Colon (tissue), 2 donors: ENCODE measurements at regions not wholly inside any gene's neighbourhood (a gene's known extent, or its start where the extent isn't known, plus 50 kb on each side); places are given as distances from the start of the nearest gene placed in this dataset.

Source experiments
- FAIRE-seq: peaks from 2 replicates; lab custom pipeline; 2012; peaks lifted over from hg19 to GRCh38; lab: Jason Lieb, UNC
- donor health status: control.
- donor health status: control.

DNA sequence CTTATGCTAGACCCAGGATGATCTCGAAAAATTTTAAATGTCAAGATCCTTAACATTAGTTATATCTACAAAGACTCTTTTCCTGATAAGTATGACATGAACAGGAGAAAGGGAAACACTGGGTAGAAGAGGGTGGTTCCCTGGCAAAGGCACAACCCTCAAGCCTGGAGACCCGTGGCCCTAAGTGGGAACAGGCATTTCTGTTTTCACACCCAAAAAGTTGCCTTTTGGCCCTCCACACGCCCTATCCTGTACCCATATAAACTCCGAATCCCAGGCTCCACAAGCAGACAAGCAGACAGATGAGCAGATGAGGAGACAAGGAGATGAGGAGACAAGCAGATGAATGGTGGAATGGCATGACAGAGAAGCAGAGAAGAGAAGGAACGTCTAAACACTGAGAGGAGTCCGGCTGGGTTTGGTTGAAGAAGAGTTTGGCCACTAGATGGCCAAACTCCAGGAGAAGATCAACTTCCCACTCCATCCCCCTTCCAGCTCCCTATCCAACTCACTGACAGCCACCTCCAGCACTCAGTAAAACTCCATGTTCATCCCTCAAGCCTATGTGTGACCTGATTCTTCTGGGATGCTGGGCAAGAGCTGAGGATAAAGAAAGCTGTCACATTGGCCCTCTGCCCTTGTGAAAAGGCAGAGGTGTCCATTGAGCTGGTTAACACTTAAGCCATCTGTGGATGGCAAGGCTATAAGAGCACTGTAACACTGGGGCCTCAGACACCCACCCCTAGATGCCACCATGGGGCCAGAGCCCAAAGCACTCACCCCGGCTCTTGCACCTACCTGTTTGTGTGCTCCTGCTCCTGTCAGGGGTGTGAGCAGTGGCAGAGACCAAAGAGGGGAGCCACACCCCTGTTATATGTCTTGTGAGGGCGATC, 139.6 kb upstream of the FAM20A start:
- no peak for FAIRE-seq

- FAIRE-seq = no peak
These were observed 136.7 kb upstream of the FAM20A start for GRCh38 chr17:68737761-68738443.

- no peak for FAIRE-seq
These were observed 133.8 kb upstream of the FAM20A start for GRCh38 chr17:68734931-68735330.

- no peak for FAIRE-seq
These were observed 133.2 kb upstream of the FAM20A start for GRCh38 chr17:68734187-68734900.

GRCh38 chr17:68733241-68734176, 132.3 kb upstream of the FAM20A start:
- no peak for FAIRE-seq

GRCh38 chr17:68732301-68732749, 131.2 kb upstream of the FAM20A start:
- FAIRE-seq = no peak

GRCh38 chr17:68731465-68731864, 130.3 kb upstream of the FAM20A start:
- no peak for FAIRE-seq

GRCh38 chr17:68719431-68719830, 118.3 kb upstream of the FAM20A start:
- no peak for FAIRE-seq

DNA sequence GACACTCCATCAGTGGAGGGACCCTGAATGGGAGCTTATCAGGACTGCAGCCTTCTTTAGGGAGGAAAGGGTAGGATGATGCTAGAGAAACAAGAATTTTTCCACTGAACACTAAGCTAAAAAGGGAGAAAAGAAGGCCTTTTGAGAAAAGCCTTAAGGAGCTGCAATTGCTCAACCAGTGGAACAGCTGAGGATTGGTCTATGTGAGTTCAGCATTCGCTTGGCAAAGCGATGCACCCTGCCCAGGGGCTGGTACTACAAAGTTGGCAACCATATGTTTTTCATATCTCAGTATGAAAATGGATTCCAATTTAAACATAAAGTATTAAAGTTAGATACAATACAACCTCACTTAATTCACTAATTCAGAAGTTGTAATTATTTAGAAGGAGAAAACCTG, 117.8 kb upstream of the FAM20A start:
- FAIRE-seq = no peak

- no peak for FAIRE-seq
These were observed 117.3 kb upstream of the FAM20A start for GRCh38 chr17:68718465-68718864.

GRCh38 chr17:68714676-68715075, 113.5 kb upstream of the FAM20A start:
- no peak for FAIRE-seq

DNA sequence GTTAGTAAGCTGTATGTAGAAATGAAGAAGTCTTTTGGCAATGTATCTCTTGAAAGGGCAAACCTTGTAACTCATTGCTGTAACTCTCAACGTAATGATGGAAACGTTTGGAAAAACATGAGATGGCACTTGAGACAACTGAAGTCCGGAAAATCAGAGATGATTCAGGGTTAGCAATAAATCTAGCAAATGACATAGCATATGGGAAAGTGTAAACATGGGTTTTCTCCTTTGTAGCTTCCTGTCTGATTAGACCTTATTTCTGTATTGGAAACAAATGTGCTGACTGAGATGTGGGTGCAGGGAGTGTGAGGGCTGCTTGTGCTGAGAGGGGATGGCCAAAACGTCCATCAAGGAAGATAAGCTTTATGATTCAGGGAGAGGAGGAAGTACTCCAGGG, 110.7 kb upstream of the FAM20A start:
- FAIRE-seq = no peak

DNA sequence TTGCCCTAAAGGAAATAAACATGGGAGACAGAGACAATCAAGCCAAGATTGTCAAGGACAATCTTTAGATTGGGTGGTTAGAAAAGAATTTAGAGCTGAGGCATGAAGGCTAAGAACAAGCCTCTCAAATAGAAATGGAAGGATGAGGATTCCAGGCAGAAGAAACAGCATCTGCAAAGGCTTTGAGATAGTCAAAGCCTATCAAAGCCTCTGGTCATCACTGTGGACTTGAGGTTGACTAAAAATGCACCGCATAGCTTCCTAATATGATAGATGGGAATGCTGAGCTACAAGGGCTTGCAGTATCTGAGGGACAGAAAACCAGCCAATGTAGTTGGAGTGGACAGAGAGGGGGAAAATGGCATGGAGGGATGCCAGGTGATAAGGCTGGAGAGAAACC, 109.8 kb upstream of the FAM20A start:
- no peak for FAIRE-seq

GRCh38 chr17:68710035-68710780, 109.0 kb upstream of the FAM20A start:
- FAIRE-seq = no peak

GRCh38 chr17:68709461-68709860, 108.3 kb upstream of the FAM20A start:
- FAIRE-seq = no peak

DNA sequence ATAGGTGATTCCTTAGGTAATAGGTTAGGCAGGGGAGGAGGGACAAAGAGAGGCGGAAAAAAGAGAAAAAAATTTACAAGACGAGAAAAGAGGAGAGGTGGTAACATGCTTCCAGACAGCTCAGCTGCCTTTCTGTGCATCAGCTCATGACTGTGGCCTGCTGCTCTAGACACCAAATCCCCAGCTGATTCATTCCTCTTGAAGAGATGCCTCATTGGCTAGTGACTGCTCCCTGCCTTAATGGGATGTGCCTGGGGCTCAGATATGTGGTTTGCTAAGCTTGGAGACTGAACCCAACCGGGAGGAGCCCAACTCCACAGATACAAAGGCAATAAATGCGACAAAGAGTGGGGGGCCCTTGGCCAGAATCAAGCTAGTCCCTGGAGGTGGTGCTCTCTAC, 105.9 kb upstream of the FAM20A start:
- FAIRE-seq = no peak

DNA sequence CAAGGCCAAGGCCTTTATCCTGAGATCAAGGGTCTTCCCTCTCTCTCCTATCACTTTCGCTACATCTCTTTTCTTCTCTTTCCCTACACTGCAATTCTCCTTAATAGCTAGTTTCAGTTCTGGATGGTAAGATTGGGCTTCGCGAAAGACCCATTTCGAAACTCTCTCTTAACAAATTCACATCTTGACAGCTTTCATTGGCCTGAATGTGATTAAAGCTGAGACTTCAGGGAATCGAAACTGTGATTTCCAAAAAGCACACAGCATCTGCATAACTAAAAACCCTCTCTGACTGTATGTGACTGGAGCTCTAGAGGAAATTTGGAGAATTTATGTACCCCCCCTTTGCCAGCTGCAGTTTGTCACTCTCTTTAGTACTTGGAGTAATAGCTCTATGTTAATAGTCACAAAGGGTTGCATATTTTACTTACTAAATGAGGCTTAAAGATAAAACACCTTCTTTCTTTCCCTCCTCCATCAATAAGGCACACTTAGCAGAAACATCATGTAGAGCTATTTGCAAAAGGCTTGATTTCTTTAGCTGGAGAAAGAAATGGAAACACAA, 105.3 kb upstream of the FAM20A start:
- FAIRE-seq = no peak

DNA sequence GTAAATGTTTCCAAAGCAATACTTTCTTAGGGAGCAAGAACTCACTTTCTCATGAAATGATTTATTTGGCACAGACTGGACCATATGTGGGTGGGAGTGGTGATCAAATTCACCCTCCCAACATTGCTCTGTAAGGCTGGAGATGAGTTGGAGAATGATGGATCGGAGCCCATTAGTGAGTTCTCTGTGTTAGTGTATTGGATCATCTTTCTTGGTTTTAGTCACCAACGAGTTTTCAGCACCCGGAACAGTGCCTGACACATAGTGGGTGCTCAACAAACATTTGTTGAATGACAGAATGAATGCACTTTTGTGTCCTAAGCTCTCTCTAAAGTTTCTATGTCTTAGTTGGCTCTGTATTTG, 104.5 kb upstream of the FAM20A start:
- no peak for FAIRE-seq

GRCh38 chr17:68704871-68705713, 103.9 kb upstream of the FAM20A start:
- FAIRE-seq = no peak

DNA sequence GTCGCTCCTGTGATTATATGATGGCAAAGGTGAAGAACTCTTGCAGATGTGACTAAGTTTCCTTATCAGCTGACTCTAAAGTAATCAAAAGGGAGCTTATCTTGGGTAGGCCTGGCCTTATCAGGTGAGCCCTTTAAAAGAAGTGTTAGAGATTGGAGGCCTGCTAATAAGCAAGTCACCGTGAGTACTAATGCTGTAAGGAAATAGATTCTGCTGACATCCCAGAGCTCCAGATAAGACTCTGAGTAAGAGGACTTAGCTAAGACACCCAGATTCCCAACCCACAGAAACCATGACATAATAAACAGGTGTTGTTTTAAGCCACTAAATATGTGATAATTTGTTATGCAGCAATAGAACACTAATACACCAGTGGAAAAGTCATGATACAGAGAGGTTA, 99.9 kb upstream of the FAM20A start:
- no peak for FAIRE-seq
